DMS 273 (cell line): ENCODE measurements at regions not wholly inside any gene's neighbourhood (a gene's known extent, or its start where the extent isn't known, plus 50 kb on each side); places are given as distances from the start of the nearest gene placed in this dataset.
"Not testable (repeated sequence)": the region's sequence is repeated elsewhere in the genome, so short reads cannot be mapped to it uniquely, and the experiment has no call there.

Experiments used
- DNase-seq: peaks from one replicate; lab custom pipeline; 2025; ENCODE audit not compliant: unreplicated experiment; lab: John Stamatoyannopoulos, UW

DNA sequence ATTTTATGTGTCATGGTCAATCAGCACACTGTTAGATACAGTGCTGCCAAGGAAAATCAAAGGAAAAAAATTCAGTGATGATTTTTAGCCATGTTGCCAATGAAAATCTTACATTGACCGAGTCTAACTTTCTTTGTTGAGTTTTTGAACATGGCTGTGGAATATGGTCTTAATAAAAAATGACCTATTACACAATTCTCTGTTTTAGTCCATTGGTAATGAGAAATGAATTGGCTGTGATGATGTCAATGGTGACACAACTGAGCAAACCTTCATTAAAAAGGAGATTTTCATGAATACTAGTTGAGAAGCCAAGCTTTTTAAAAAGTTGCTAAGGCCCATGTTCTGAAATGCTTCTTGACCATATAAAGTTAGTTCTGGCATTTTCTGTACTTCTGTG lies 225.9 kb upstream of the GYPA start:
- no peak for DNase-seq

DNA sequence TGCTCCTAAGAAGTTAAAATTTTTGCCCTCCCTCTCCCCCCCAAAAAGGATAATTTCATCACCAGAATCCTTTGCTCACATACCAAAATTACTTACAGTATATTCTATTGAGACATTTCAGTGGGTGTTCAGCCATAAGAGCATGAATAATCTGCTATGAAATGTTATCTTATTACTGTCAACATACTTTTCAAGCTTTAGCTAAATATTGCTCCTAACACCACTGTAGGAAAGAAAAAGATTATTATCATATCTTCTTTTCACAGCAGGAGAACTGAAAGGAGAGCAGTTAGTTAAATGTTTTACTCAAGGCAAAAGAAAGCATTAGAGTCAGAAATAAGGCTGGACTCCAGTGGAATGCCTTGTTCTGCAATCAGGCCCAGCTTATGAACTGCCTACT lies 231.0 kb upstream of the GYPA start:
- no peak for DNase-seq

DNA sequence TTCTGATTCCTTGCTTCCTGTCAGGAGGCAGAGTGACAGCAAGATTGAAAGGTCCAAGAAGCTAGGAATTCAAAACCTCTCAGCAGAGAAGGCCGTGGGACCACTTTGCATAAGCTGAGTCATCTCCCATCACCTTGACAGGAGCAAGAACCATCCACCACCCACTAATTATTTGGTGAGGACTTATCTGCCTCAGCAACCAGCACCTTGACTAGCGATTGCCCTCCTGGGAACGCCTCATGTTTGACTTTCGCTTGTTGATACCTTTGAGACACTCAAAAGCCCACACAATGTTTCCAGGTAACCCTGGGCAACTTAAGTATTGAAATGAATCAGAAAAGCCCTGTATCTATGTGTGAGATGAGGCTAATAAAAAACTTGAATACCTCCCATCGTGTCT lies 233.5 kb upstream of the GYPA start:
- DNase-seq: no peak

DNA sequence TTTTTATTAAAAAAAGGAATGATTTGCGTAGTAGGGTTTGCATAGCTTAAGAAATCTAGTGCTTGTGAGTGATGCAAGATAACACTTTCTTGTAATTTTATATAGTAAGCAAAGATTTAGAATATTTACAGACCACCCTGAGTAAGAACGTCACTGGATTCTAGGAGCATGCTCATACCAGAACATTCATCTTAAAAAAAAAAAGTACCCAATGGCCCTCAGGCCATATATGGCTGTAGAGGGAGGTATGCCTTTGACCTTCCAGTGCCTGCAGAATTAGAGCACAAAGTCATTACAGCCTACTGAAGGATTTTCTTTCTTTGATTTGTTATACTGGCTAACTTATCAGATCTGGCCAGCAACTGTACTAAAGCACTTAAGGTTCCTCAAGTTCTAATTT lies 236.3 kb upstream of the GYPA start:
- no peak for DNase-seq

DNA sequence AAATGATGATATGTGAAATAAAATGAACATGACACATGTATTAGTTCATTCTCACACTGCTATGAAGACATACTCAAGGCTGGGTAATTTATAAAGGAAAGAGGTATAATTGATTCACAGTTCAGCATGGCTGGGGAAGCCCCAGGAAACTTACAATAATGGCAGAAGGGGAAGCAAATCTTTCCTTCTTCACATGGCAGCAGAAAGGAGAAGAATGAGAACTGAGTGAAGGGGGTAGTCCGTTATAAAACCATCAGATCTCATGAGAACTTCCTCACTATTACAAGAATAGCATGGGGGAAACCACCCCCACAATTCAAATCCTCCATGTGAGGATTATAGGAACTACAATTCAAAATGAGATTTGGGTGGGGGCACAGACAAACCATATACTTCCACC lies 243.9 kb upstream of the GYPA start:
- no peak for DNase-seq

DNA sequence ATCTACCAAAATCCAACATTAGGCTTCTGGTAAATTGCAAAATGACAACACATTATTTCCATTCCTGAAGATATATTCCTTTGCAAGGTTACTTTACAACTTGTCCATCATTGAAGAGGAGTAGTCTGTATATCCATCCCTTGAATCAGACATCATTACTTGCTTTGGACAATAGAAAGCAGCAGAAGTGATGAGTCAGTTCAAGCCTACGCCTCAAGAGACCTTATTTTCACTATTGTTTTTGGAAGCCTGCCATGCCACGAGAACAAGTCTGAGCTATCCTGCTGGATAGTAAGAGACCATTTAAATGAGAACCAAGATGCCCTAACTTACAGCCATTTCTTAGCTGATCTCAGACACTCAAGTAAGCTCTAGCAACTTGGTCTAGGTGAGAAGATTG lies 246.0 kb upstream of the HHIP start:
- no peak for DNase-seq

DNA sequence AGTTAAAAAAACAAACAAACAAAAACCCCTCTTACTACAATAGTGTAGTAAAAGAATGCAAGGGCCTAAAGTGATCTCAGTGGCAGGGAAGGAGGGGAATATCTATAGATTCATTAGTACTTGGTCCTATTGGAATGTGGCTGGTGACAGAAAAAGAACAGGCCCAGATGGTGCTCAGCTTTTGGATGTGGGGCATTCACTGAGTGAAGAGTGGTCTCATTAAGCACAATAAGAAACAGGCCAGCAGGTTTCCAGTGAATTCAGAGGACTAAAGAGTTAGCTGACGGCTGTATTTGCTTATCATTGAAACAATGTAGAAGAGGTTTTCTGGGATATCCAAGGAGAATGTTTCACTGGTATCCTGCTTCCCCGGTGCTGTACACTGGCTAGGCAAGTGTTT lies 243.8 kb upstream of the HHIP start:
- no peak for DNase-seq

DNA sequence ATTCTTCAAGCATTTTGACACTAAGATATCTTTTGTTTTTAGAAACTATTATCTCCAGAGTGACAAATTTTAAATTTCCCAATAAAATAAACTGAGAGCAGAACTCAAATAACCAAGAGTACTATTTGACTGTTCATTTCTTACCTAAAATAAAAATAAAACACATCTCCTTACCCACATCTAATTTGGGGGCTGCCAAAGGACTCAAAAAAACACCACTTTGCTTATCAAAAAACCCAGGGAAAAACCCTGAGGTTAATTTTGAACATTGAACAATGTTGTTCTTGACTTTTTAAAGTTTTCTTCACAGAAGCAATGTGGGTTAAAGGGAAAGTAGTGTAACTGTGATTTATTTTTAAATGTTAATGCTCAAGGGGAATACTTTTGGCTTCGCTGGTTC lies 243.0 kb upstream of the HHIP start:
- DNase-seq: no peak

DNA sequence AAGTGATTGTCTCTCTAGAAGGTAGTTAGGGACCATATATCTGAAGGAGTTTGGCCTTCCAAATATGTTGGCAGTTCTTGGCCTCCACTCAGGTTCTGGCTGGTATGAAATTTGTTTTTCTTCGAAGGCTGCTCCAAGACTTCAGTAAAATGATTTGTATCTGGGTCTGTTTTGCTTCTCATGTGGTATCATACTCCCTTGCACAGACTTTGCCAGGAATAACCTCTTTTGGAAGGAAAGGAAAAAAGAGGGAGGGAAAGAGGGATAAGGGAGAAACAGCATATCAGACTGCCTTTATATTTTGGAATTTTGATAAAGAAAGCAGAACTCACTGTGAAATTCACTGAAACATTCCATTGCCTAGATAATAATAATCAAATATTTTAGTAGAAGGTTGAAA lies 242.1 kb upstream of the HHIP start:
- DNase-seq: no peak

DNA sequence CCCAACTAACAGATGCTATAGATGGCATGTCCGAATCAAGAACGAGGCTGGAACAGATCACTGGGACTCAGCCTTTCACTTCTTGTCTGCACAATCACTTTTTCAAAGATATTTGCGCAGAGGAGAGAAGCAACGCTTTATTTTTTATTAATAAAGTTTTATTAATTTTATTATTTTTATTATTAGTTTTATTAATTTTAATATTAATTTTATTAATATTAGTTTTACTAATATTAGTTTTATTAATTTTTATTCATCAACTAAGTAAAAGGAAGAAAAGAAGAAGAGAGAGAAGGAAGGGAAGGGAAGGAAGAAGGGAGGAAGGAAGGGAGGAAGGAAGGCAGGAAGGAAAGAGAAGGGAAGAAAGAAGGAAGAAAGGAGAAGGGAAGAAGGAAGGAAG lies 236.4 kb upstream of the HHIP start:
- no peak for DNase-seq

DNA sequence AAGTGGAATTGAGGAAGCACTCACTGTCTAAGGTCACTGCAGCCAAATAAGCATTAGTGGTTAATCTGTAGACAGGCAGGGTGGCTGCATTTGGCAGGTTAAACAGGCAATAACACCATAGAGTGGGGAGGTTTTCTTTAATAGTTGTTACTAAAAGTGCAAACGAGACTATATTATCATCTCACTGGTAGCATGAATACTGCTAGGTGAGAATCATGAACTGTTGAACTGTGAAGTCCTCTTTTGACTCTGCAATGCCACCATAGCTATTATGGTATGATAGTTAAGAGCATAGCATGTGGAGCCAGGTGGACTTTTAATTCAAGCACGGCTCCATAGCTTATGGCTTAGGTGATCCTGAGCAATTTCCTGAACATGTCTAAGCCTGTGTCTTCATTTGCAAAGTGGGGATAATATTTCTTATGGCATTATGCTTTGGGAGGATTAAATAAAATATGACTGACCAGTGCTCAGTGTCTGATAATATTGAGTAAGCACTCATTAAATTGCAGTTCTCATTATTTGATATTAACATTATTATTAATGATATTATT lies 235.6 kb upstream of the HHIP start:
- DNase-seq: no peak

DNA sequence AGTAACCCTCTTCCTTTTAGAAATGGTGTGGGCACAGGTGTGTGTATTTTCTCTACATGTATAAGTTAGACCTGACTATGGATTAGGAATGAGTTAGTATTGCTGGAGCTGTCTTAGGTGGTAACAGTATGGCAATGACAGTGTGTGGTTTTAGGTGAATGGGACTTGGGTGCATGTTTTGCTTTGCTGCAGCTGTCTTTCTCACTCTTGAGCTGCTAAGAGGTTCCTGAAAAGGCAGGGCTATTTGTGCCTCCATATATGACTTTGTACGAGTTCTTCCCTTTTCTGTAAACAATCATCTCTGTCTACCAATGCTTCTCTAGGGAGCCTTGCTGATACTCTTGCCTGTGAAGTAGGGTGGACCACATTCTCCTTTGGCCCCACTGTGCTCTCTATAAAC lies 234.8 kb upstream of the HHIP start:
- no peak for DNase-seq

DNA sequence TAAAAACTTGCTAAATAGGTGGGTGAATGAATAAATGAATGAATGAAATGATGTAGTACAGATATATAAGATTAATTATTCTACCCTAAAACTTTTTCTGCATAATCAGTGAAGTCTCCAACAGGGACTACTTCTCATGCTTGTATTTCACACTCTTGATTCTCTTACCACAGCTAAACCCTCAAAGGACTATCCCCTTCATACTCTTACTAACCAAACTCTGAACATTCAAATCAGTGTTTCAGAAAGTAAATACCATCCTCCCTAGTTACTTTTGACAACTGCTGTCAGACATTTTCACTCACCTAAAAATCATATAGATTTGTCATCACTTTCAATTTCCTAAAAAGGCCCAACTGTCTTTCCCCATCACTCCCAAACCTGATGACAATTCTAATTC lies 234.3 kb upstream of the HHIP start:
- DNase-seq: no peak

DNA sequence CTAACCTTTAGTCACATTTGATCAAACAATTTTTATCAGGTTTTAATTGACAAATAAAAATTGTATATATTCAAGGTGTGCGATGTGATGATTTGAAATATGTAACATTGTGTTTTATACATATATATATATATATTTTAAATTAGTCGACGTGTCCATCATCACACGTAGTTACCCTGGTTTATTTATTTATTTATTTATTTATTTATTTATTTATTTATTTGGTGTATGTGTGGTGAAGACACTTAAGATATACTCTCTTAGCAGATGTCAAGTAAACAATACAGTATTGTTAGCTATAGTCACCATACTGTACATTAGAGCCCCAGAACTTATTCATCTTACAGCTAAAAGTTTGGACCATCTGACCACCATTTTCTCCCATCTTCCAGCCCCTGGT lies 224.9 kb upstream of the HHIP start:
- no peak for DNase-seq

DNA sequence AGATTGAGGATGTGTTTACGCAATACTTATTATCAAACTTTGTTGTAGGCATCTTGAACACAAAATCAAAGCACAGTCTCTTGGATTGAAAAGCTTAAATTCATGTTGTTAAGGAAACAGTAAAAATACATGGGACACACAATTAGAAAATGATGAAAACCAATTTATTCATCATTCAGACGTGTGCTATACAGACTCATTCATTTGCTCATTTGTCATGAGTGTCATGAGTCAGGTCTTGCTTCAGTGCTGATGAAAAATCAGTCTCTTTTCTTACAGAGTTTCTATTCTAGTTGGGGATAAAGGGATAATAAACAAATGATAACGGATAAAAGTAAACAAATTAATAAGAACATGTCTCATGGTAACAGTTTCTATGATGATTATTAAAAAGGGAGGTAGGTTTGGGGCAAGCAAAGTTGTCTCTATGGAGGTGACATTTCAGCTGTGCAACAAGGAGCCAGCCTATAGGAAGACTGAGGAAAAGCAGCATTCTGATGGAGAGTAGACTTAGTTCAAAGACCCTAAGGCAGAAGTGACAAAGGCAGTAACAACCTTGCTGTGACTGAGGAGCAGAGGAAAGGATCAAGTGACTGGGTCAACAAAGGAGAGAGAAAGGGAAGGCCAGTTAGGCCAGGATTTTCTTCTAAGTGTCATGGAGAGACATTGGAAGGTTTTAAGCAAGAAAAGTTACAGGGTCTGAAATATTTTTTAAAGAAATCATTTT lies 224.0 kb upstream of the HHIP start:
- no peak for DNase-seq

DNA sequence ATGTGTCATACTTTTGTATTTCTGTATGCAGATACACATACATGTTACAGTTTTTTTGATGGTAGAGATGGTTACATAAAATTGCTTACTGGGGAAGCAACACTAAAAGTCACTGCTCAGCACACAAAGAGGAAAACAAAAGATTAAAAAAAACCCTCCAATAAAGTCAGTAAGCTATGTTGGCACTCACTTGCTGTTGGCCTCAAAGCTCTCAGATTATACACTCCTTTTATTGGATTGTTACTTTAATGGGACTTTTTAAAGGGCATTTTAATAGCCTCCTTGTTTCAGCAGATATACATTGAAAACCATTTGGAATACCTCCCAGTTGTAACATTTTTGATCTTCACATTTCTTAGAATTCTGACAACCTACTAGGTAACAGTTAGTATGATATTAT lies 222.0 kb upstream of the HHIP start:
- DNase-seq: no peak

DNA sequence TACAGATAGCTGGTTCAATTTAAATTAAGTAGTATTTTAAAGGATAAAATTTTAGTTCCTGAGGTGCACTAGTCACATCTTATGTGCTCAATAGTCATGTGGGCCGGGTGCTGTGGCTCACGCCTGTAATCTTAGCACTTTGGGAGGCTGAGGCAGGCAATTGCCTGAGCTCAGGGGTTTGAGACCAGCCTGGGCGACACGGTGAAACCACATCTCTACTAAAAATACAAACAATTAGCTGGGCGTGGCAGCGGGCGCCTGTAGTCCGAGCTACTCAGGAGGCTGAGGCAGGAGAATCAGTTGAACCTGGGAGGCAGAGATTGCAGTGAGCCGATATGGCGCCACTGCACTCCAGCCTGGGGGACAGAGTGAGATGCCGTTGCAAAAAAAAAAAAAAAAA lies 219.9 kb upstream of the HHIP start:
- DNase-seq: not testable (repeated sequence)

DNA sequence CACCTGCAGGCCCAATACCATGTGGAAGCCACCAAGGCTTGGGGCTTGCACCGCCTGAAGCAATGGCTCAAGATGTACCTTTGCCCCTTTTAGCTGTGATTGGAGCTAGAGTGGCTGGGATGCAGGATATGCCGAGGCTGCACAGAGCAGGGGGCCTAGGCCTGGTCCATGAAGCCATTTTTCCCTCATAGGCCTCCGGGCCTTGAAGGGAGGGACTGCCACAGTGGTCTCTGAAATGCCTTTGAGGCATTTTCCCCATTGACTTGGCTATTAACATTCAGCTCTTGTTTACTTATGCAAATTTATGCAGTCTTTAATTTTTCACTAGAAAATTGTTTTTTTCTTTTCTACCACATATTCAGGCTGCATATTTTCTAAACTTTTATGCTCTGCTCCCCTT lies 203.2 kb upstream of the HHIP start:
- no peak for DNase-seq

DNA sequence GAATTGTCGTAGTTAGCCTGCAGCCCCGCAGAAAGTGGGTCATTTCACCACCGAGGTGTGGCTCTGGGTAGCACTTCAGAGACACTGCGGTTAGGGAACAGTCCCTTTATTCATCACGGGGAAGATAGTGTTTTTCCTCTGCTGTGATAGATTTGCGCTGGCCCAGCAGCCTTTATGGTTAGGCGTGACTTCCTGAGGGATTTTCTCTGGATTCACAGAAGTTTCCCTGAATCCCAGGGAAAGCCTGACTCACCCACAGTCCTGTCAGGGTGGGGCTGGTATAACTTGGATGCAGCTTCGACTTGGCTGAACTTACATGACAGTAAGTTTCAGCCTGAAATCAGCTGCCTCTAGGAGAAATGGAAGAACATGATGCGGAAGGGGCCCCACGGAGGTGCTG lies 196.3 kb upstream of the HHIP start:
- no peak for DNase-seq

DNA sequence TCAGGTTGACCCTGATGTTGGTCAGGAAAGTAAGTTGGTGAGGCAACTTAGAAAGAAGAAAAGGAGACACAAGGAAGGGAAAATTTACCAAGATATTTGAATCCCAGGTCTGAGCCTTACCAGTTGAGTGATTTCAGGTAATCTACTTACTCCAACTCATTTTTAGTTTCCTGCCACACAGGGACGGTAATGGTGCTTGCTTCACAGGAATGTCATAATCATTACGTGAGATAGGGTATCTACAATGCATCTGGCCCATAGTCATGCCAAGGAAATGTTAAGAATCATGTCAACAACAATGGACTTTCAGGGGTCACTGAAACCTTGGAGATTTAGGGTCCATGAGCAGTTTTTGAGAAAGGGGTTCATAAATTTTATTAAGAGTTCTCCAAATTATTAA lies 195.4 kb upstream of the HHIP start:
- DNase-seq: no peak

DNA sequence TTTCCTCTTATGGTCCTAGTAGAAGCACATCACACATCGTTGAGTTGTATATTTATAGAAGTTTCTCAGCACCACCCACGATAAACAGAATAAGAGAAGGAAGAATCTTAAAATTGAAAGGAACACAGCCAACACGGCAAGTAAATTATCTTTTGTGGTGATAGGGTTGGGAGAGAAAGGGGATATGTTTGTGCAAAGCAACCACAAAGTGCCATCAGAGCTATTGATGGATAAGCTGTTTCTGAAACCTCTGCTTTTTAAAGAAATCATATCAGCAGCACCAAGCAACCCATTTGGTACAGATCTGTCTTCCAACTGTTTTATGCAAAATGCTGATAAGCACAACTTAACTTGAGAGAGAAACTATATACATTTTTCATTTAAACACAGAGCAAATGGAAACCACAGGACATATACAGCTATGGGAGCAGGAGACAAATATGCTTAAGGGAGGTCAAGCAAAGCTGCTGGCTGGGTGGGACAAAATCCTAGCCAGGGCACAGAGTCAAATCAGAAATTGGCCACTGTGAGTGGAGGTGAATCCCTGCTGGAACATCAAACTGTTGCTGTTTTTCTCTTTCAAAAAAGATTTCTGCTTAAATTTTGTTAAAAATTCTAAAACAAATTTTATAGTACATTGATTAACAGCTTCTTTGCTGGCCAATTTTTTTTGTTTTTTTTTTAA lies 194.0 kb upstream of the HHIP start:
- no peak for DNase-seq

DNA sequence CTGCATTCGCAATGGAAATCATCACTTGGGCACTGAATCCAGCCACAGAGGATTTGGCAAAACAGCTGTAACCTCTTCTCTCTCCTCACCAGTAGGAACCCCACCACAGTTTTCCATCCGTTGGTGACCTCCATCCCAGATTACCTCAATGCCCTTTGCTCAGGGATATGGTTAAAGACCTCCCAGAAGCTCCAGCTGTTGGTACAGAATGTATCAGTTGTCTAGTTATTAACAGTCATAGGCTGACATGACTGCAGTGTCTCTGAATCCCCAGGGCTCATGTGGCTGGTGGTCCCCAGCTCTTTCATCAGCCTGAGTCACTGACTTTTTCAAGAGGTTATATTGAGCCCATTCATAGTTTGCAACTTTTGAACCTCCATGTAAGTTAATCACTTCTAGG lies 189.8 kb upstream of the HHIP start:
- DNase-seq: no peak

DNA sequence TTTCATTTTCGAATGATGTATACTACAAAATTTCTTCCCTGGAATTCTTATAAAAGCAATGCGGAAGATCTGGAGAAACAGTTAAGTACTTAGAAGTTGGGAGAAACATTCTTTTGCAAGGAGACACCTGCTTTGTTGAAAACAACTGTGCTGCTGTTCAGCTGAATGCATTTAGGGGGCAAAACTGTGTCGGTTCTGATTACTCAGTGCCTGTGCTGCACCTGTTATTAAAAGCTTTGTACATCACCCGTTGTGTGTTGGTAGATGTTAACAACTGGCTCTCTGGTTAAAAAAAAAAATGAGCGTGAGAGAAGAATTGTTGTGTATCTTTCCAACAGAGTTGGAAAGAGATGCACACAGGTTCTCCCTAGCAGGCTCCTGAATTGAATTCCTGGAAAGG lies 184.1 kb upstream of the HHIP start:
- no peak for DNase-seq
